H9 (cell line): ENCODE measurements at regions not wholly inside any gene's neighbourhood (a gene's known extent, or its start where the extent isn't known, plus 50 kb on each side); places are given as distances from the start of the nearest gene placed in this dataset.

ENCODE experiments used
- DNase-seq: peaks from one replicate; pipeline ENCODE4 v3.0.0-alpha.2; 2017
- H2AFZ ChIP-seq: one replicate; pipeline ENCODE4 v1.6.1; 2013; ENCODE audit warnings: mild to moderate bottlenecking, low read length, control low read depth, moderate library complexity
- H2AK5ac ChIP-seq: 2 replicates; pipeline ENCODE4 v1.6.1; 2013; ENCODE audit warnings: low read length, control low read depth, mixed read lengths; ENCODE audit not compliant: insufficient read length
- H2BK120ac ChIP-seq: one replicate; pipeline ENCODE4 v1.6.1; 2013; ENCODE audit warnings: low read depth, mild to moderate bottlenecking, low read length, control low read depth, inconsistent platforms; ENCODE audit not compliant: poor library complexity, severe bottlenecking
- H2BK12ac ChIP-seq: 2 replicates; pipeline ENCODE4 v1.6.1; 2013; ENCODE audit warnings: low read length, control low read depth, mixed read lengths, low read depth; ENCODE audit not compliant: insufficient read length
- H2BK15ac ChIP-seq: 2 replicates; pipeline ENCODE4 v1.6.1; 2013; ENCODE audit warnings: low read depth, low read length, control low read depth
- H2BK20ac ChIP-seq: one replicate; pipeline ENCODE4 v1.6.1; 2013; ENCODE audit warnings: low read depth, mild to moderate bottlenecking, low read length, control low read depth, inconsistent platforms; ENCODE audit not compliant: poor library complexity, severe bottlenecking
- H2BK5ac ChIP-seq: 2 replicates; pipeline ENCODE4 v1.6.1; 2013; ENCODE audit warnings: low read length, control low read depth, mixed read lengths; ENCODE audit not compliant: insufficient read length
- H3K14ac ChIP-seq: 2 replicates; pipeline ENCODE4 v1.6.1; 2013; ENCODE audit warnings: low read length, control low read depth; ENCODE audit not compliant: insufficient read depth
- H3K18ac ChIP-seq: 2 replicates; pipeline ENCODE4 v1.6.1; 2013; ENCODE audit warnings: low read depth, mild to moderate bottlenecking, mixed read lengths, low read length, control low read depth; ENCODE audit not compliant: insufficient read length
- H3K23ac ChIP-seq: 2 replicates; pipeline ENCODE4 v1.6.1; 2013; ENCODE audit warnings: low read length, control low read depth, mixed read lengths, low read depth; ENCODE audit not compliant: insufficient read length
- H3K23me2 ChIP-seq: 2 replicates; pipeline ENCODE4 v1.6.1; 2013; ENCODE audit warnings: low read depth, mild to moderate bottlenecking, mixed read lengths, low read length, control low read depth; ENCODE audit not compliant: insufficient read length, poor library complexity, severe bottlenecking
- H3K27ac ChIP-seq: 2 replicates; pipeline ENCODE4 v1.5.1; 2013; ENCODE audit warnings: low read length, control low read depth, mixed read lengths, low read depth; ENCODE audit not compliant: insufficient read length
- H3K27me3 ChIP-seq: 2 replicates; pipeline ENCODE4 v1.6.1; 2013; ENCODE audit warnings: low read length, control low read depth, inconsistent platforms; ENCODE audit not compliant: insufficient read depth
- H3K4ac ChIP-seq: 2 replicates; pipeline ENCODE4 v1.6.1; 2013; ENCODE audit warnings: low read depth, mild to moderate bottlenecking, control low read depth, inconsistent platforms, low read length, moderate library complexity
- H3K4me1 ChIP-seq: 2 replicates; pipeline ENCODE4 v1.6.1; 2013; ENCODE audit warnings: low read length, control low read depth, inconsistent platforms; ENCODE audit not compliant: insufficient read depth
- H3K4me2 ChIP-seq: 2 replicates; pipeline ENCODE4 v1.6.1; 2013; ENCODE audit warnings: low read length, control low read depth, mixed read lengths; ENCODE audit not compliant: insufficient read length, insufficient read depth
- H3K56ac ChIP-seq: 2 replicates; pipeline ENCODE4 v1.6.1; 2013; ENCODE audit warnings: low read depth, mild to moderate bottlenecking, mixed read lengths, low read length, control low read depth; ENCODE audit not compliant: insufficient read length
- H3K79me1 ChIP-seq: 2 replicates; pipeline ENCODE4 v1.6.1; 2013; ENCODE audit warnings: low read depth, mild to moderate bottlenecking, moderate library complexity, low read length, control low read depth, inconsistent platforms; ENCODE audit not compliant: insufficient read depth, poor library complexity, severe bottlenecking
- H3K79me2 ChIP-seq: 2 replicates; pipeline ENCODE4 v1.6.1; 2013; ENCODE audit warnings: low read length, control low read depth, inconsistent platforms; ENCODE audit not compliant: insufficient read depth
- H3K9ac ChIP-seq: 2 replicates; pipeline ENCODE4 v1.6.1; 2013; ENCODE audit warnings: low read length, control low read depth, mixed read lengths; ENCODE audit not compliant: insufficient read length; ENCODE audit errors: extremely low read depth
- H3K9me3 ChIP-seq: one replicate; pipeline ENCODE4 v1.6.1; 2013; ENCODE audit warnings: low read depth, low read length, inconsistent platforms; ENCODE audit not compliant: control insufficient read depth
- H3T11ph ChIP-seq: one replicate; pipeline ENCODE4 v1.6.1; 2013; ENCODE audit warnings: mild to moderate bottlenecking, low read length, control low read depth, inconsistent platforms
- H4K20me1 ChIP-seq: one replicate; pipeline ENCODE4 v1.6.1; 2013; ENCODE audit not compliant: control insufficient read depth, insufficient read length, insufficient read depth
- H4K5ac ChIP-seq: 2 replicates; pipeline ENCODE4 v1.6.1; 2013; ENCODE audit warnings: low read depth, mild to moderate bottlenecking, mixed read lengths, low read length, control low read depth; ENCODE audit not compliant: insufficient read length
- H4K8ac ChIP-seq: replicated peaks from 2 replicates; pipeline ENCODE4 v1.6.1; 2013; ENCODE audit warnings: low read length, control low read depth, mixed read lengths, low read depth; ENCODE audit not compliant: insufficient read length
- H4K91ac ChIP-seq: 2 replicates; pipeline ENCODE4 v1.6.1; 2013; ENCODE audit warnings: low read depth, mild to moderate bottlenecking, moderate library complexity, mixed read lengths, low read length, control low read depth; ENCODE audit not compliant: insufficient read length
- H3K27ac Mint-ChIP-seq, 3 experiments: 2 replicates in 2 of 3; 3 replicates in 1 of 3; pipeline ENCODE4 v1.8.0; 2020 to 2021; ENCODE audit warnings: mixed read lengths in 3 of 3, mild to moderate bottlenecking in 1 of 3, moderate library complexity in 1 of 3
- H3K27me3 Mint-ChIP-seq: 2 replicates; pipeline ENCODE4 v1.8.0; 2021; ENCODE audit warnings: low read depth, mild to moderate bottlenecking, moderate library complexity, mixed read lengths
- H3K36me3 Mint-ChIP-seq, 3 experiments: 2 replicates in 2 of 3; 3 replicates in 1 of 3; pipeline ENCODE4 v1.8.0; 2020 to 2021; ENCODE audit warnings: low read depth in 3 of 3, mixed read lengths in 3 of 3; ENCODE audit not compliant: insufficient read depth in 1 of 3
- H3K4me1 Mint-ChIP-seq, 2 experiments: 2 replicates each; pipeline ENCODE4 v1.8.0; 2020; ENCODE audit warnings: mixed read lengths in 2 of 2
- H3K4me3 Mint-ChIP-seq, 2 experiments: 2 replicates in 1 of 2; 3 replicates in 1 of 2; pipeline ENCODE4 v1.8.0; 2020 to 2021; ENCODE audit warnings: mild to moderate bottlenecking in 2 of 2, mixed read lengths in 2 of 2, moderate library complexity in 1 of 2
- H3K9me3 Mint-ChIP-seq, 2 experiments: 2 replicates in 1 of 2; 3 replicates in 1 of 2; pipeline ENCODE4 v1.8.0; 2020; ENCODE audit warnings: mild to moderate bottlenecking in 2 of 2, mixed read lengths in 2 of 2, moderate library complexity in 1 of 2
- CTCF ChIP-seq: fragments of 200-600 bp; sonication (generic); conservative IDR thresholded peaks from 3 replicates; pipeline ENCODE4 v1.8.0; 2021; ENCODE audit warnings: antibody characterized with exemption, mild to moderate bottlenecking
- WGBS: extraction: QIAGEN DNeasy Blood & Tissue Kit; methylation state at CpG from one replicate; pipeline ENCODE4 v1.1.7; 2013; ENCODE audit warnings: missing lambda C conversion rate, low lambda C conversion rate, mixed read lengths; ENCODE audit not compliant: insufficient read length; ENCODE audit errors: extremely low coverage; 5-methylcytosine and 5-hydroxymethylcytosine counted together

GRCh38 chr4:186003746-186004145 lies 65.2 kb upstream of the TLR3 start:
- H2BK12ac ChIP-seq = no peak overlapping the region
- no peak overlapping the region for H2BK5ac ChIP-seq
- H3K9ac ChIP-seq = no peak overlapping the region
- H3K23ac ChIP-seq = no peak overlapping the region
- Mint-ChIP-seq H3K27me3 (no peaks in the 10 kb centered on the region), H3K4me3 (no peak overlapping the region), H3K27ac (no peak overlapping the region), H3K9me3 (no peaks in the 10 kb centered on the region), H3K36me3 (no peaks in the 10 kb centered on the region), H3K4me1 (peaks cover 6 to 9% of the 10 kb centered on the region in 2 experiments; a peak in 2 of 4 replicates)
- H3K79me1 ChIP-seq = no peaks in the 10 kb centered on the region
- no peaks in the 10 kb centered on the region for H3K23me2 ChIP-seq
- H3K79me2 ChIP-seq = no peaks in the 10 kb centered on the region
- no peaks in the 10 kb centered on the region for H3K9me3 ChIP-seq
- no peak overlapping the region for H3K4ac ChIP-seq
- no peak for TF ChIP-seq CTCF
- no peak overlapping the region for H3K56ac ChIP-seq
- H3K27me3 ChIP-seq = no peaks in the 10 kb centered on the region
- no peak overlapping the region for H2BK120ac ChIP-seq
- no peak overlapping the region for H4K8ac ChIP-seq
- no peaks in the 10 kb centered on the region for H3K4me1 ChIP-seq
- H3T11ph ChIP-seq = no peak overlapping the region
- no peak overlapping the region for H2AK5ac ChIP-seq
- H2BK15ac ChIP-seq = no peak overlapping the region
- no peak overlapping the region for H2AFZ ChIP-seq
- WGBS = no CpG with 5 or more reads among the region's 6 CpGs
- no peak overlapping the region for H3K4me2 ChIP-seq
- no peak for DNase-seq
- H3K14ac ChIP-seq = no peak overlapping the region
- no peak overlapping the region for H4K5ac ChIP-seq
- H4K20me1 ChIP-seq = no peaks in the 10 kb centered on the region
- H3K27ac ChIP-seq = no peak overlapping the region
- H2BK20ac ChIP-seq = no peak overlapping the region
- H3K18ac ChIP-seq = no peak overlapping the region
- H4K91ac ChIP-seq = no peak overlapping the region
